GM20000 (cell line): ENCODE measurements at regions not wholly inside any gene's neighbourhood (a gene's known extent, or its start where the extent isn't known, plus 50 kb on each side); places are given as distances from the start of the nearest gene placed in this dataset.

ENCODE experiments used
- DNase-seq: peaks from one replicate; pipeline ENCODE4 v3.0.0; 2012; ENCODE audit warnings: low spot score
- TF ChIP-seq, protein P1 (sequence below): IDR thresholded peaks from 2 replicates; pipeline ENCODE4 v1.5.1; 2012; ENCODE audit warnings: mild to moderate bottlenecking, control low read depth; ENCODE audit errors: extremely low read depth, missing control alignments

DNA sequence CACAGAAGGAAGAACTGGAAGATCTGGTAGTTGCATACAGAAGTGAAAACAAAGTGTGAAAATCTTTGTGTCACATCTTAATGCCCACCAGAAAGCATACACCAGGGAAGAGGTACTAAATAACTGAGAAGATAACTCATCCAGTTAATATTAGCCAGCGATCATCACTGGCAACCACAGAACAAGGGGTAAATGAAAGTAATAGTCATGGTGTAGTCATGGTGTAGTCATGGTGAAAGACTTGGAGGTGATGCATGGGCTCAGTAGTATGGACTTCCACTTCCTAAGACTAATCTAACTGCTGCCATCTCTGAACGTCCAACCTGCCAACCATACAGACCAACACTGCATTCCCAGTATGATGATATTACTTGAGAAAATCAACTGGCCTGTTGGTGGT is 481.2 kb upstream of the NR5A2 start:
- TF ChIP-seq, protein P1, sequence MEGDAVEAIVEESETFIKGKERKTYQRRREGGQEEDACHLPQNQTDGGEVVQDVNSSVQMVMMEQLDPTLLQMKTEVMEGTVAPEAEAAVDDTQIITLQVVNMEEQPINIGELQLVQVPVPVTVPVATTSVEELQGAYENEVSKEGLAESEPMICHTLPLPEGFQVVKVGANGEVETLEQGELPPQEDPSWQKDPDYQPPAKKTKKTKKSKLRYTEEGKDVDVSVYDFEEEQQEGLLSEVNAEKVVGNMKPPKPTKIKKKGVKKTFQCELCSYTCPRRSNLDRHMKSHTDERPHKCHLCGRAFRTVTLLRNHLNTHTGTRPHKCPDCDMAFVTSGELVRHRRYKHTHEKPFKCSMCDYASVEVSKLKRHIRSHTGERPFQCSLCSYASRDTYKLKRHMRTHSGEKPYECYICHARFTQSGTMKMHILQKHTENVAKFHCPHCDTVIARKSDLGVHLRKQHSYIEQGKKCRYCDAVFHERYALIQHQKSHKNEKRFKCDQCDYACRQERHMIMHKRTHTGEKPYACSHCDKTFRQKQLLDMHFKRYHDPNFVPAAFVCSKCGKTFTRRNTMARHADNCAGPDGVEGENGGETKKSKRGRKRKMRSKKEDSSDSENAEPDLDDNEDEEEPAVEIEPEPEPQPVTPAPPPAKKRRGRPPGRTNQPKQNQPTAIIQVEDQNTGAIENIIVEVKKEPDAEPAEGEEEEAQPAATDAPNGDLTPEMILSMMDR = no peak
- DNase-seq = no peak

DNA sequence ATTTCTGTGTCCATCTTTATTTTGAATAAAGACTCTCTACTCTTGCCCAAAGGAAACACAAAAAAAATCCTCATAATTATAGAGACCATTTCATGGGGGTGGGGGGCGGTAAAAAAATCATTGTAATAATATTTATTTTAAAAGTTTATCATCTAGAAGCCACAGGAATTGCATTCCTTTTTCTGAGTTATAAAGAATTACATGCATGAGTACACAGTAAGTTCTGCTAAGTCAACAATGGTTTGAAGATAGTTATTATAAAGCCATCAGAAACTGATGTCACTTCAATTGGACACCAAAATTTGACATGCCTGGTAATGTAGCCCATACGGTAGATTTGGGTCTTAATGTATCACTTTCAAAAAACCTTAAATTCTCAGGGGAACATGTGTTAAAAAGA is 478.1 kb upstream of the NR5A2 start:
- no peak for DNase-seq
- TF ChIP-seq, protein P1 = no peak

DNA sequence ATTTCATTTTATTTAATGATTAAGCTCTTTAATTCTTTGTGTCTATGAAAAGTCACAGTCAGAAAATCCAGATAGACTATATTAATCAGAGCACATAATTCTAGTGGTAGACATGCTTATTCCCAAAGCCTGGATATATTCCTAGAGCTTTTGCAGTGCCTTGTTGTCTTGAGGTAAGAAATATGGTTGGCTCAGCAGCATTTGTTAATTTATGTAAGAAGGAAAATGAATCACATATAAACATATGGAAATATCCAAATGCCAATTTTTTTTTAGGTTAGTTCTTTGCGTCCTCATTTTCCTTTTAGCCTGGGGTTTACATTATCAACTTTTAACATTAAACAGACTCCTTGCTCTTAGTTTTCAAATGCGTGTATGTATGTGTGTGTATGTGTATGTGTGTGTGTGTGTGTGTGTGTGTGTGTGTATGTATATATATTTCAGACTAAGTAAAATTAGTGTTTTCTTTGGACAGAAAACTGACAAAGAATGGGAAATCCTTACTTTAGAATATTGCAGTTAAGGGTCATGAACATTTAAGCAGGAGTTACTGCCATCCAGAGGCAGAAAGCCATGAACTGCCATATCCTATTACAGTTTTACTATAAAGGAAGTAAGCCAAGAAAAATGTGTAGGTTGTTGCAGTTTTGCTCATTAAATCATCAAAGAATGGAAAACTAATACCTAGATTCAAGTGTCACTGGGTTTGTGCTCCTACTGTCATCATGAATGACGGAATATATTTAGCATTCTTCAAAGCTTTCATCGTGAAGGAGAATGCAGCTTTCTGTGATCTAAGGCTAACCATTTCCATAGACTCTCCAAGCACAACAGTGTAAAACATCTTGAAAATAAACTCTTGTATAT is 477.1 kb upstream of the NR5A2 start:
- TF ChIP-seq, protein P1 = no peak
- no peak for DNase-seq

DNA sequence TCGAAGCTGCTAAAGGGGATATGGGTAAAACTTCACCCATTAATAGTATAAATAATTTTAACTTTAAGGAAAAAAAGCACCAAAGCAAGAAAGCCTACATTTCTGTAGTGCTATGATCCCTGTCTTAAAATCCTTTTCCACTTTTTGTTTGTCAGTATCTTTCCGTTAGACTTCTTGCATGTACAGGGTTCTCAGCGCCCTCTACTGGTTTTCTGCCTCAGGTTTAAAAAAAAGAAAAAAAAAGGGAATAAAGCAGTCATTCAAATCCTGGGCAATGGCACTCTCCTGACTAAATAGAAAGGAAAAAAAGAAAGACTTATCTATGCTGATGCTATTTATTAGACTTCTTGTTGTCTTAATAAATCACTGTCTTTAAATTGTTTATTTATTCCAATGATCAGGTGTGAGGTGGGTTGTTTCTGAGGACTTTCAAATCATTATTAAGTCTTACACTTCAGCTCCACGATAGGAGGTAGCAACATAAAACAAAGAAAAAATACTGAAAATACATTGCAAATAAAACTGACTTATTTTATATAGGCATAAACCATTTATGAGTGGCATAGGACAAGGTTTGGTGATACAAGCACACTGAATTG is 475.4 kb upstream of the NR5A2 start:
- TF ChIP-seq, protein P1 = peak; percentile 61
- peak; percentile 25 for DNase-seq

DNA sequence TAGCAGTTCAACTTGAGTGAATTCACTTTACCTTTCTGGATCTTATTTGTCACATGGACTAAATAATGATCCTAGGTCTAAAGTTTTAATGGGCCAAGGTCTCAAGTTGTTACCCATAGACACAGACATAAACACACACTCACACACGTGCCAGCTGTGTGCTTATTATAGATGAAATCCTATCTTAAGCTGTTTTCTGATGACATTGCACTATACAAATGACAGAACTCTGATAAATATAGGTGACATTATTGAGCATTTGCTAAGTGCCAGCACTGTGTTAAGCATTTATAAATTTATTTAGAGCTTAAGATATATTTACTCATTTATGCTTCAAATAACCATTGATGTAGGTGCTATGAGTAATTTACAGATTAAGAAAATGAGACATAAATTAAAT is 474.4 kb upstream of the NR5A2 start:
- TF ChIP-seq, protein P1 = no peak

DNA sequence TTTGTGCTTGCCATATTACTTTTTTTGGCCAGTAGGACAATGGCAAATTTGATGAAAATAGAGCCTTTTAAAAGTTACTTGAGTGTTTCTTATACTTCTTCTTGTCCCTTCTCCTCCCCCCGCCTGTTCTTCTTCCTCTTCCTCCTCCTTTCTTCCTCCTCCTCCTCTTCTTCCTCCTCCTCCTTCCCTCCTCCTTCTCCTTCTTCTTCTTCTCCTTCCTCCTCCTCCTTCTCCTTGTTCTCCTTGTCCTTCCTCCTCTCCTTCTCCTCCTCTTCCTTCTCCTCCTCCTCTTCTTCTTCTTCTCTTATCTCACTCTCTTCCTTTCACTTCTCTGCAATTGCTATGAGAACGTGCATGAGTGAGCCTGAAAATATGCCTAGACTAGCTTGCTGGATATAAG is 466.2 kb upstream of the NR5A2 start:
- no peak for DNase-seq
- TF ChIP-seq, protein P1 = no peak

More for the DNA sequence above, 474.4 kb upstream of the NR5A2 start:
- DNase-seq = no peak

DNA sequence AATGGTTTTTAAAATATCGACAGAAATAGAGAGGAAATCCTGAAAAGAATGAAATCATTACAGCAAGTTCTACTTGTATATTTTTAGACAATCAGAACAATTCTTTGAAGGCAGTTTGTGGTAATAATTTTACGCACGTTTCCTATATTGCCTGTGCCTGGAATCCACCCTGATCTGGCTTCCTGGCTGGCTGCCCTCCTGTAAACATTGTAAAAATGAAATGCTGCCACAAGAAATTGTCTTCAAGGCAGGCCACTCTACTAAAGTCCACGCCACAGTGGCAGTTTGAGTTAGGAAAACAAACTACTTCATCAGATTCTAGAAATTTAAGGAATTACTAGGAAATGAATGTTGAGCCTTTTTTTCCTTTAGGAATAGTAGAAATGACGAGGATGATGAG is 454.5 kb upstream of the NR5A2 start:
- DNase-seq = no peak
- TF ChIP-seq, protein P1 = no peak
